Adrenal gland (tissue), 9 donors: ENCODE measurements at regions not wholly inside any gene's neighbourhood (a gene's known extent, or its start where the extent isn't known, plus 50 kb on each side); places are given as distances from the start of the nearest gene placed in this dataset.

Source experiments
- DNase-seq, 7 donors: peaks; one replicate each; pipeline ENCODE4 v3.0.0-alpha.2; 2019 to 2020
- H3K27ac ChIP-seq, 5 donors: fragments of 200-600 bp; sonication (generic) in 4 of 5; 1 replicate in 3 of 5; 2 replicates in 2 of 5; pipeline versions ENCODE4 v1.5.1 to v1.8.0; 2016 to 2020; ENCODE audit warnings: mild to moderate bottlenecking in 1 of 5
- H3K27me3 ChIP-seq: fragments of 200-600 bp; 2 replicates; pipeline ENCODE4 v1.8.0; 2021
- H3K36me3 ChIP-seq, 2 donors: fragments of 200-600 bp; replicated peaks in 1 of 2; 1 replicate in 1 of 2; 2 replicates in 1 of 2; pipeline versions ENCODE4 v1.5.1 to v1.8.0; 2018 to 2022
- H3K4me1 ChIP-seq, 2 donors: fragments of 200-600 bp; replicated peaks in 1 of 2; 1 replicate in 1 of 2; 2 replicates in 1 of 2; pipeline versions ENCODE4 v1.5.1 to v1.8.0; 2018 to 2021
- H3K4me3 ChIP-seq, 4 donors: fragments of 200-600 bp; sonication (generic) in 3 of 4; one replicate each; pipeline ENCODE4 v1.5.1; 2016 to 2018
- H3K9me3 ChIP-seq, 3 donors: fragments of 200-600 bp; sonication (generic) in 1 of 3; replicated peaks in 1 of 3; 1 replicate in 2 of 3; 2 replicates in 1 of 3; pipeline versions ENCODE4 v1.5.1 to v1.8.0; 2016 to 2021
- POLR2A ChIP-seq, 2 donors: fragments of 450-650 bp; IDR thresholded peaks; one replicate each; pipeline ENCODE4 v1.6.1; 2017; ENCODE audit warnings: antibody characterized with exemption in 2 of 2, mild to moderate bottlenecking in 2 of 2, moderate library complexity in 1 of 2
- WGBS, 4 donors: extraction: QIAGEN DNeasy Blood & Tissue Kit in 2 of 4; methylation state at CpG; one replicate each; pipeline versions ENCODE4 v1.1.5 to v1.1.7; 2013 to 2017; 5-methylcytosine and 5-hydroxymethylcytosine counted together
- intact Hi-C, 2 donors: fragments of 100-400 bp; cut with DNase I; formaldehyde crosslinking; loops; one replicate each; pipeline versions ENCODE4 v1.14.1 to v1.15.0; 2022 to 2023
- TF ChIP-seq, protein P1 (sequence below), 6 experiments: fragments of 450-650 bp in 4 of 6; fragments of 200-600 bp in 2 of 6; sonication (generic) in 1 of 6; IDR thresholded peaks; 1 replicate in 5 of 6; 2 replicates in 1 of 6; pipeline versions ENCODE4 v1.5.1 to v1.8.0; 2016 to 2021; ENCODE audit warnings: antibody characterized with exemption in 6 of 6, mild to moderate bottlenecking in 2 of 6, moderate library complexity in 1 of 6
- donor health status: healthy with polysubstance abuse.
- donor health status: Bipolar disorder and iron deficiency.
- donor health status: DM: yes; HTN: yes; CAD: no.
- donor health status: DM: no; HTN: no; CAD: no.
- donor health status: DM: no; HTN: no; CAD: no.

DNA sequence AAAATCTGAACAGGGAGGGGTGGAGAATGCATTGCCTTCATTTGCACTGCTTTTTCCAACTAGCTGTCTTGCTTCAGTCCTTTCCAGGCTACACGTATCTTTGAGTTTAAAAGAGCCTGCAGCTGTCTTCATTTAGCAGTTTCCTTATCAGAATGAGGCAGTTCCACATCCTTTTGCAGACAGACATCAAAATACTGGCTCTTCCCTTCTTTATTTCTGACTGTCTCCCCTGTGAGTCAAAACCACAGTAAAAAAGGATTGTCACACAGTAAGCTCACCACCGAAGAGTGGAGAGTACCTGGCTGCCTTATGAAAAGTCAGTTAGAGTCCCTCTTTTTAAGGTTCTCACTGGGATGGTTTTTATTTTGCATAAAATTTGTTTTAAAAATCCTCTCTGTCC, 205.5 kb upstream of the CD96 start:
- H3K36me3 ChIP-seq = no peaks in the 10 kb centered on the region
- WGBS, 4 donors = 50 to 51% (median 51%) methylated on average over 2 of the region's 2 CpGs
- H3K4me1 ChIP-seq = no peaks in the 10 kb centered on the region
- no peak overlapping the region for H3K27ac ChIP-seq
- H3K4me3 ChIP-seq = no peak overlapping the region
- no peak for DNase-seq
- H3K27me3 ChIP-seq = no peaks in the 10 kb centered on the region
- TF ChIP-seq POLR2A (IDR thresholded peaks at IDR 0.05) = no peak
- TF ChIP-seq, protein P1, sequence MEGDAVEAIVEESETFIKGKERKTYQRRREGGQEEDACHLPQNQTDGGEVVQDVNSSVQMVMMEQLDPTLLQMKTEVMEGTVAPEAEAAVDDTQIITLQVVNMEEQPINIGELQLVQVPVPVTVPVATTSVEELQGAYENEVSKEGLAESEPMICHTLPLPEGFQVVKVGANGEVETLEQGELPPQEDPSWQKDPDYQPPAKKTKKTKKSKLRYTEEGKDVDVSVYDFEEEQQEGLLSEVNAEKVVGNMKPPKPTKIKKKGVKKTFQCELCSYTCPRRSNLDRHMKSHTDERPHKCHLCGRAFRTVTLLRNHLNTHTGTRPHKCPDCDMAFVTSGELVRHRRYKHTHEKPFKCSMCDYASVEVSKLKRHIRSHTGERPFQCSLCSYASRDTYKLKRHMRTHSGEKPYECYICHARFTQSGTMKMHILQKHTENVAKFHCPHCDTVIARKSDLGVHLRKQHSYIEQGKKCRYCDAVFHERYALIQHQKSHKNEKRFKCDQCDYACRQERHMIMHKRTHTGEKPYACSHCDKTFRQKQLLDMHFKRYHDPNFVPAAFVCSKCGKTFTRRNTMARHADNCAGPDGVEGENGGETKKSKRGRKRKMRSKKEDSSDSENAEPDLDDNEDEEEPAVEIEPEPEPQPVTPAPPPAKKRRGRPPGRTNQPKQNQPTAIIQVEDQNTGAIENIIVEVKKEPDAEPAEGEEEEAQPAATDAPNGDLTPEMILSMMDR (IDR thresholded peaks at IDR 0.05) = no peak
- H3K9me3 ChIP-seq = no peaks in the 10 kb centered on the region
- intact Hi-C loops = no loop called here

DNA sequence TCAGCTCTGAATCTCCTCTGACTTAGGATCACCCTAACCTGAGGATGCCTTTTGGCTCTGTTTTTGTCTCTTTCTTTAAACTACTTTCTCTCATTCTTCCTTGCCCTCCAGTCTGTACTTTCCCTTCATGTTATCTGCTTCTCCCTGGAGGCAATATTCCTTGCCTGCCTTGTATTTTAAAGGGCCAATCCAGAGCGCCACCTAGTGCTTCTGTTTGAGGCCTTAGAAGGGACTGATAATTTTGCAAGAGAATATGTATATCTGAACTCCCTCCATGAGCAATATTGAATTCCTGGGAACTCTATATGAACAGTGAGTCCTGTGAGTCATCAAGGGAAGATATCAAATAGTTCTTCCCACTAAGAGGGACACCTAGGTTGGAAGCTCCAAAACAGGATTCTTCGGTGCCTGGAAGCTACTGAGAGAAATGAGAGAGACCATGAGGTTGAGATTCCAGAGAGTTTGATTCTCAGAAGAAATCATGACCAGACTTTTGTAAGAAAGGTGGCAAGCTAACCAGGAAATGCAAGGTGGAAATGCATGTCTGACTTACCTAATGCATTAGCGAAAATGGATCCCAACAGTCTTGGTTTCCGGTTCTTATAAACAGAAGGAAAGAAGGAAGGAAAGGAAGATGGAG, 203.8 kb upstream of the CD96 start:
- WGBS, 4 donors = 66 to 74% (median 68%) methylated on average over 4 of the region's 4 CpGs

DNA sequence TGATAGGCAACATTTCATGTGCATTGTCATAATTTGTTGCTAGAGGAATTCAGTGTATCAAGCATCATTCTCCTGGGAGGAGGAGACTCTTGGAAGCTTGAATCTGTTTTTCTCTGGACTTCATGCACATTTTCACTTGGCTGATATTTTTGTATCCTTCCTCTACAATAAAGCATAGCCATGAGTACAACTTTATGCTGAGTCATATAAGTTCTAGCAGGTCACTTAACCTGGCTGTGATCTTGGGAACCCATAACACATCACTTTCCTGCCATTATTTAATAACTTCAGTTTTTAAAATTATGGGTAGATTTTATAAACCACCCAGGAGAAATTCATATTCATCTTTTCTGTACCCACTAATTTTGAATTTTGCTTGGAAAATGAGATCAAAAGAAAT, 203.0 kb upstream of the CD96 start:
- TF ChIP-seq, protein P1 (IDR thresholded peaks at IDR 0.05) = no peak
- TF ChIP-seq POLR2A (IDR thresholded peaks at IDR 0.05) = no peak
- Histone ChIP-seq H3K36me3 (no peaks in the 10 kb centered on the region), H3K27ac (no peak overlapping the region), H3K4me3 (no peak overlapping the region), H3K4me1 (no peaks in the 10 kb centered on the region), H3K9me3 (no peaks in the 10 kb centered on the region), H3K27me3 (no peaks in the 10 kb centered on the region)
- no peak for DNase-seq
- intact Hi-C loops = no loop called here

More for the DNA sequence above, 203.8 kb upstream of the CD96 start:
- H3K27me3 ChIP-seq = no peaks in the 10 kb centered on the region
- H3K4me3 ChIP-seq = no peak overlapping the region
- TF ChIP-seq POLR2A (IDR thresholded peaks at IDR 0.05) = no peak
- TF ChIP-seq, protein P1 (IDR thresholded peaks at IDR 0.05) = peak; percentile 50 to 71 (median 66)
- intact Hi-C loops = no loop called here
- H3K36me3 ChIP-seq = no peaks in the 10 kb centered on the region
- peak; percentile 59 to 84 (median 71) for DNase-seq
- H3K27ac ChIP-seq = no peak overlapping the region
- H3K4me1 ChIP-seq = no peaks in the 10 kb centered on the region
- H3K9me3 ChIP-seq = no peaks in the 10 kb centered on the region

DNA sequence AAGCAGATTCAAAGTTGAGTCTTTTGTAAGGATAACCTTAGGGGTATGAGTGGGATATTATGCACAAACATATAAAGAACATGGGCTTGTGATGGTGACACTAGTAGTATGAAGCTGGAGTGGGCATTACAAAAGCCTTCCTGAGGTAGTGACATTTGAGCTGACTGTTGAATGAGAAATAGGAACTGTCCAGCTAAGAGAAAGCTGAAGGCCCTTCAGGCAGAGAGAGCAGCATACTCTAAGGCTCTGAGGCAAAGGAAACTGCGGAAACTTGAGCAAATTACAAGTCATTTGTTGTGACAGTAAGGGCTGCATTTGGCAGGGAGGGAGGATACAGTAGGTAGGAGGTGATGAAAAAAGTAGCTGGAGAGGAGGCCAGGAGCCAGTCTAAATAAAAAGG, 190.7 kb upstream of the CD96 start:
- WGBS, 4 donors = 73 to 87% (median 77%) methylated on average over 1 of the region's 1 CpG
- no peak overlapping the region for H3K4me3 ChIP-seq
- H3K4me1 ChIP-seq = no peaks in the 10 kb centered on the region
- H3K9me3 ChIP-seq = peaks cover 0 to 4% (median 0%) of the 10 kb centered on the region in 3 donors
- TF ChIP-seq, protein P1 (IDR thresholded peaks at IDR 0.05) = no peak
- no peak for TF ChIP-seq POLR2A (IDR thresholded peaks at IDR 0.05)
- H3K36me3 ChIP-seq = no peaks in the 10 kb centered on the region
- H3K27ac ChIP-seq = no peak overlapping the region
- DNase-seq = no peak
- intact Hi-C loops = no loop called here
- H3K27me3 ChIP-seq = no peaks in the 10 kb centered on the region
